ENCODE measurements at regions not wholly inside any gene's neighbourhood (a gene's known extent, or its start where the extent isn't known, plus 50 kb on each side); places are given as distances from the start of the nearest gene placed in this dataset.

GRCh38 chr6:147651249-147652063 lies 143.0 kb downstream of the SAMD5 start:
- peak; percentile 8 to 10 for DNase-seq (ENCODE audit: low spot score in 2 of 2)
- H3K27me3 ChIP-seq (ENCODE audit: low read depth) = no peaks in the 10 kb centered on the region; the same call in 1 of the 2 replicates
- H3K36me3 ChIP-seq (replicated peaks) = no peaks in the 10 kb centered on the region
- no peak overlapping the region for H3K4me3 ChIP-seq
- in situ Hi-C loops (cut with MboI; ENCODE audit: low sequenced_read_pairs) = no loop called here
- H3K9me3 ChIP-seq = no peaks in the 10 kb centered on the region
- peaks cover 7% of the 10 kb centered on the region for H3K4me1 ChIP-seq

GRCh38 chr6:147653631-147654030 lies 145.1 kb downstream of the SAMD5 start:
- Histone ChIP-seq H3K4me1 (peaks cover 7% of the 10 kb centered on the region), H3K27me3 (ENCODE audit: low read depth) (no peaks in the 10 kb centered on the region; the same call in 1 of the 2 replicates), H3K36me3 (replicated peaks) (no peaks in the 10 kb centered on the region), H3K9me3 (no peaks in the 10 kb centered on the region), H3K4me3 (no peak overlapping the region)
- DNase-seq (ENCODE audit: low spot score in 2 of 2) = no peak
- in situ Hi-C loops (cut with MboI; ENCODE audit: low sequenced_read_pairs) = no loop called here

- in situ Hi-C loops (cut with MboI; ENCODE audit: low sequenced_read_pairs) = no loop called here
These were observed 145.8 kb downstream of the SAMD5 start for GRCh38 chr6:147654103-147654845.

GRCh38 chr6:147660334-147661311 lies 152.1 kb downstream of the SAMD5 start:
- no peak for DNase-seq (ENCODE audit: low spot score in 2 of 2)
- Histone ChIP-seq H3K36me3 (replicated peaks) (no peaks in the 10 kb centered on the region), H3K9me3 (no peaks in the 10 kb centered on the region), H3K4me1 (no peaks in the 10 kb centered on the region; the same call in 1 of the 2 replicates), H3K4me3 (no peak overlapping the region), H3K27me3 (ENCODE audit: low read depth) (no peaks in the 10 kb centered on the region)
- in situ Hi-C loops (cut with MboI; ENCODE audit: low sequenced_read_pairs) = no loop called here

More at GRCh38 chr6:147654103-147654845, 145.8 kb downstream of the SAMD5 start:
- Histone ChIP-seq H3K9me3 (no peaks in the 10 kb centered on the region), H3K36me3 (replicated peaks) (no peaks in the 10 kb centered on the region), H3K27me3 (ENCODE audit: low read depth) (no peaks in the 10 kb centered on the region; the same call in 1 of the 2 replicates), H3K4me3 (no peak overlapping the region), H3K4me1 (peaks cover 7% of the 10 kb centered on the region)
- peak in 1 of 2 experiments; percentile 64 for DNase-seq (ENCODE audit: low spot score in 2 of 2)

- Histone ChIP-seq H3K36me3 (replicated peaks) (no peaks in the 10 kb centered on the region), H3K4me1 (no peaks in the 10 kb centered on the region; the same call in 1 of the 2 replicates), H3K4me3 (no peak overlapping the region), H3K9me3 (no peaks in the 10 kb centered on the region), H3K27me3 (ENCODE audit: low read depth) (no peaks in the 10 kb centered on the region)
- in situ Hi-C loops (cut with MboI; ENCODE audit: low sequenced_read_pairs) = no loop called here
- DNase-seq (ENCODE audit: low spot score in 2 of 2) = no peak
These were observed 154.2 kb downstream of the SAMD5 start for GRCh38 chr6:147662646-147663045.

- H3K4me1 ChIP-seq = no peaks in the 10 kb centered on the region; the same call in 1 of the 2 replicates
- H3K36me3 ChIP-seq (replicated peaks) = no peaks in the 10 kb centered on the region
- H3K4me3 ChIP-seq = no peak overlapping the region
- no peaks in the 10 kb centered on the region for H3K27me3 ChIP-seq (ENCODE audit: low read depth)
- no peaks in the 10 kb centered on the region for H3K9me3 ChIP-seq
- no peak for DNase-seq (ENCODE audit: low spot score in 2 of 2)
- in situ Hi-C loops (cut with MboI; ENCODE audit: low sequenced_read_pairs) = no loop called here
These were observed 155.6 kb downstream of the SAMD5 start for GRCh38 chr6:147664092-147664491.

- DNase-seq (ENCODE audit: low spot score in 2 of 2) = no peak
- no peaks in the 10 kb centered on the region; the same call in 1 of the 2 replicates for H3K9me3 ChIP-seq
- H3K4me3 ChIP-seq = no peak overlapping the region
- in situ Hi-C loops (cut with MboI; ENCODE audit: low sequenced_read_pairs) = no loop called here
- no peaks in the 10 kb centered on the region for H3K4me1 ChIP-seq
- no peaks in the 10 kb centered on the region for H3K27me3 ChIP-seq (ENCODE audit: low read depth)
- no peaks in the 10 kb centered on the region for H3K36me3 ChIP-seq (replicated peaks)
These were observed 157.8 kb downstream of the SAMD5 start for GRCh38 chr6:147666255-147666654.

- H3K27me3 ChIP-seq (ENCODE audit: low read depth) = no peaks in the 10 kb centered on the region
- no peaks in the 10 kb centered on the region for H3K4me1 ChIP-seq
- no peak overlapping the region for H3K4me3 ChIP-seq
- no peaks in the 10 kb centered on the region; the same call in 1 of the 2 replicates for H3K9me3 ChIP-seq
- no peaks in the 10 kb centered on the region for H3K36me3 ChIP-seq (replicated peaks)
- no peak for DNase-seq (ENCODE audit: low spot score in 2 of 2)
- in situ Hi-C loops (cut with MboI; ENCODE audit: low sequenced_read_pairs) = no loop called here
These were observed 158.6 kb downstream of the SAMD5 start for GRCh38 chr6:147667082-147667481.

- Histone ChIP-seq H3K4me1 (peaks cover 23% of the 10 kb centered on the region), H3K4me3 (no peak overlapping the region), H3K27me3 (ENCODE audit: low read depth) (peaks cover 17% of the 10 kb centered on the region), H3K9me3 (no peaks in the 10 kb centered on the region; the same call in 1 of the 2 replicates), H3K36me3 (replicated peaks) (no peaks in the 10 kb centered on the region)
- in situ Hi-C loops (cut with MboI; ENCODE audit: low sequenced_read_pairs) = no loop called here
- no peak for DNase-seq (ENCODE audit: low spot score in 2 of 2)
These were observed 165.6 kb downstream of the SAMD5 start for GRCh38 chr6:147674099-147674498.

- in situ Hi-C loops (cut with MboI; ENCODE audit: low sequenced_read_pairs) = no loop called here
- no peak for DNase-seq (ENCODE audit: low spot score in 2 of 2)
- H3K4me1 ChIP-seq = peaks cover 23% of the 10 kb centered on the region
- H3K9me3 ChIP-seq = no peaks in the 10 kb centered on the region; the same call in 1 of the 2 replicates
- no peaks in the 10 kb centered on the region for H3K36me3 ChIP-seq (replicated peaks)
- H3K27me3 ChIP-seq (ENCODE audit: low read depth) = peaks cover 18% of the 10 kb centered on the region
- no peak overlapping the region for H3K4me3 ChIP-seq
These were observed 166.3 kb downstream of the SAMD5 start for GRCh38 chr6:147674794-147675193.

GRCh38 chr6:147675281-147675680 lies 166.8 kb downstream of the SAMD5 start:
- Histone ChIP-seq H3K36me3 (replicated peaks) (no peaks in the 10 kb centered on the region), H3K9me3 (no peaks in the 10 kb centered on the region), H3K4me1 (peaks cover 23% of the 10 kb centered on the region), H3K27me3 (ENCODE audit: low read depth) (peaks cover 23% of the 10 kb centered on the region), H3K4me3 (no peak overlapping the region)
- in situ Hi-C loops (cut with MboI; ENCODE audit: low sequenced_read_pairs) = no loop called here
- DNase-seq (ENCODE audit: low spot score in 2 of 2) = no peak

- H3K27me3 ChIP-seq (ENCODE audit: low read depth) = peaks cover 37% of the 10 kb centered on the region
- in situ Hi-C loops (cut with MboI; ENCODE audit: low sequenced_read_pairs) = no loop called here
- peaks cover 23% of the 10 kb centered on the region for H3K4me1 ChIP-seq
- H3K4me3 ChIP-seq = no peak overlapping the region
- H3K9me3 ChIP-seq = no peaks in the 10 kb centered on the region
- H3K36me3 ChIP-seq (replicated peaks) = no peaks in the 10 kb centered on the region
- peak; percentile 54 to 80 for DNase-seq (ENCODE audit: low spot score in 2 of 2)
These were observed 168.2 kb downstream of the SAMD5 start for GRCh38 chr6:147676495-147677199.

- peaks cover 23% of the 10 kb centered on the region for H3K4me1 ChIP-seq
- H3K27me3 ChIP-seq (ENCODE audit: low read depth) = peaks cover 40% of the 10 kb centered on the region
- peak in 1 of 2 experiments; percentile 33 for DNase-seq (ENCODE audit: low spot score in 2 of 2)
- no peaks in the 10 kb centered on the region for H3K9me3 ChIP-seq
- no peaks in the 10 kb centered on the region for H3K36me3 ChIP-seq (replicated peaks)
- in situ Hi-C loops (cut with MboI; ENCODE audit: low sequenced_read_pairs) = no loop called here
- no peak overlapping the region for H3K4me3 ChIP-seq
These were observed 169.2 kb downstream of the SAMD5 start for GRCh38 chr6:147677647-147678046.
